ENCODE measurements at regions not wholly inside any gene's neighbourhood (a gene's known extent, or its start where the extent isn't known, plus 50 kb on each side); places are given as distances from the start of the nearest gene placed in this dataset.

GRCh38 chr12:23349564-23349963 is 599.9 kb downstream of the SOX5 start:
- TF ChIP-seq SP1 (IDR thresholded peaks at IDR 0.05), result no peak
- no peak for TF ChIP-seq JUND (IDR thresholded peaks at IDR 0.05)
- no peak for TF ChIP-seq NR2F2 (IDR thresholded peaks at IDR 0.05)
- TF ChIP-seq ZBTB33 (IDR thresholded peaks at IDR 0.05), result no peak
- TF ChIP-seq FOXA2 (IDR thresholded peaks at IDR 0.05), result no peak
- TF ChIP-seq YY1 (IDR thresholded peaks at IDR 0.05), result no peak
- TF ChIP-seq REST (IDR thresholded peaks at IDR 0.05), result no peak
- TF ChIP-seq EGR1 (IDR thresholded peaks at IDR 0.05; ENCODE audit: low read depth in 2 of 2), result no peak
- TF ChIP-seq ATF3 (IDR thresholded peaks at IDR 0.05), result no peak
- no peak for TF ChIP-seq MAX (IDR thresholded peaks at IDR 0.05)
- TF ChIP-seq HNF4A (conservative IDR thresholded peaks at IDR 0.05), result no peak
- TF ChIP-seq RXRA (IDR thresholded peaks at IDR 0.05), result no peak
- no peak for TF ChIP-seq HNF4G (IDR thresholded peaks at IDR 0.05)
- TF ChIP-seq CTCF (IDR thresholded peaks at IDR 0.05; ENCODE audit: low read depth, low read length, missing input control), result no peak
- no peak for TF ChIP-seq FOXA1 (IDR thresholded peaks at IDR 0.05)
- no peak for TF ChIP-seq TAF1 (conservative IDR thresholded peaks at IDR 0.05)
- TF ChIP-seq RAD21 (IDR thresholded peaks at IDR 0.05), result no peak
- no peak for TF ChIP-seq GABPA (IDR thresholded peaks at IDR 0.05 in 1 of 2, conservative IDR thresholded peaks at IDR 0.05 in 1 of 2)
- Histone ChIP-seq H3K4me1 (ENCODE audit: control insufficient read depth in 4 of 4, insufficient read depth in 4 of 4, low read length in 3 of 4) (no peaks in the 10 kb centered on the region), H3K9me3 (ENCODE audit: control insufficient read depth in 4 of 4, low read length in 3 of 4) (no peaks in the 10 kb centered on the region), H3K27me3 (ENCODE audit: control insufficient read depth in 4 of 4, insufficient read depth in 4 of 4, low read length in 3 of 4) (no peaks in the 10 kb centered on the region), H3K4me3 (ENCODE audit: low read depth in 1 of 3, low read length in 3 of 3) (no peak overlapping the region), H3K27ac (ENCODE audit: low read depth in 1 of 2, low read length in 2 of 2) (no peak overlapping the region), H3K9ac (ENCODE audit: low read depth in 1 of 2, low read length in 2 of 2) (no peak overlapping the region), H3K36me3 (ENCODE audit: control insufficient read depth in 4 of 4, insufficient read depth in 3 of 4, low read depth in 1 of 4, low read length in 3 of 4) (no peaks in the 10 kb centered on the region)
- WGBS, result 82% methylated on average over 3 of the region's 3 CpGs
- no peak for DNase-seq (ENCODE audit: low spot score)

Measured in liver (tissue), 8 donors.